GM18498 (cell line): ENCODE measurements at regions not wholly inside any gene's neighbourhood (a gene's known extent, or its start where the extent isn't known, plus 50 kb on each side); places are given as distances from the start of the nearest gene placed in this dataset.
"Not testable (repeated sequence)": the region's sequence is repeated elsewhere in the genome, so short reads cannot be mapped to it uniquely, and the experiment has no call there.

Source experiments
- ATAC-seq: cut with Tn5 transposase; IDR thresholded peaks from one replicate; pipeline ENCODE4 v1.9.1; 2021; ENCODE audit warnings: mild to moderate bottlenecking, moderate library complexity; ENCODE audit not compliant: unreplicated experiment

DNA sequence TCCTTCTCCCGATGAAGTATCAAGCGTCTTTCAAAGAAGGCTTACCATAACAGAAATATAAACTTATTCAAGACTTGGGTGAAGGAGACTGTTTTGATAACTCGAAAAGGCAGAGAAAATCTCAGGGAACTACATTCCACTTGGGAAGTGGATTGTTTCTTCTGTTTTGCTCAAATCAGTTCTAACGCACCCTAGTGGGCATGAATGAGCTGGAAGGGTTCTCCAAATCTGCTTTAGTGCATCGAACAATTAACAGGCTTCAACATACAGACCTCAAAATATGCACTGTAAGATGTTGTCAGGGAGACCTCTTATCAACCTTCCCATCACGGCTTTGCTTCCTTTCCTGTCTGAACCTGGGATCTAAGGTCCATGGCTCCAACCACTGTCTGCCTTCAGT is 392.5 kb downstream of the CD83 start:
- no peak for ATAC-seq

DNA sequence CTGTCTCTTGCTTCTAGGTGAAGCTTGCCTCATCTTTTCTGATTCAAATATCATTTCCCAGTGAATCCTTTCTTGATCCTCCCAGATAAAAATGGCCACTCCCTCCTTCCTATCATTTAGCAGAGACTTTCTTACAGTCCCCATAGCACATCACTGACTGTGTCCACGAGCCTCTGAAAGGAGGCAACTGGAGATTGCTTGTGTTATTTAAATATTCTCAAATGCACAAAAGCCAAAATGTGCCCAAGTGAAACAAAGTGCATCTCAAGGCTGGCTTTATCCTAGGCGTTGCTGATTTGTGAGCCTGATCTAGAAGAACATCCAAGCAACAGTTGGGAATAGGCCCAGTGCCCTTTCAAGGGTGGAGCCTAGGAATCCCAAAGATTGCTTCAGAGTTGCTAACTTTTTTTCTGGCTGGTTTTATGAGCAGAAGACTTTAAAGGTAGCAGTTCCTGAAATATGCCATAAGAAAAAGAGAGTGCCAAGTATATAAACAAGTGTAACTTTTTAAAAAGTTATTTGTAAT is 393.6 kb downstream of the CD83 start:
- no peak for ATAC-seq

DNA sequence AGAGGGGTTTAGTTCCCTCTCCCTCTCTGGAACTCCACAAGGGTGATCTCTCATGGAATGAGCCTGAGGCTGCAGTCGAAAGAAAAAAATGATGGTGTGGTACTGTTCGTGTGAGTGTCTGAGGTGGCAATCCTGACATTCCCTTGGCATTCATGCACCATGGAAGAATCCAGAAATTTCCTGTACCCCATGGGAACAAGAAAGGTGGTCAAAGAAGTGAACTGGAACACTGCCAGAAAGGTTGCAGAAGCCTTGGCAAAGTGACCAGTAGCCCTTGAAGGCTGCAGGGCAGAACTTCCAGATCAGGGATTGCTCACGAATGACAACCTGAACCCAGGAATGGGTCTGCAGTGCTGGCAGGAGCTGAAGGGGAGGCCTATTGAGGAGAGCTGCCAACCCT is 394.7 kb downstream of the CD83 start:
- ATAC-seq, result no peak

DNA sequence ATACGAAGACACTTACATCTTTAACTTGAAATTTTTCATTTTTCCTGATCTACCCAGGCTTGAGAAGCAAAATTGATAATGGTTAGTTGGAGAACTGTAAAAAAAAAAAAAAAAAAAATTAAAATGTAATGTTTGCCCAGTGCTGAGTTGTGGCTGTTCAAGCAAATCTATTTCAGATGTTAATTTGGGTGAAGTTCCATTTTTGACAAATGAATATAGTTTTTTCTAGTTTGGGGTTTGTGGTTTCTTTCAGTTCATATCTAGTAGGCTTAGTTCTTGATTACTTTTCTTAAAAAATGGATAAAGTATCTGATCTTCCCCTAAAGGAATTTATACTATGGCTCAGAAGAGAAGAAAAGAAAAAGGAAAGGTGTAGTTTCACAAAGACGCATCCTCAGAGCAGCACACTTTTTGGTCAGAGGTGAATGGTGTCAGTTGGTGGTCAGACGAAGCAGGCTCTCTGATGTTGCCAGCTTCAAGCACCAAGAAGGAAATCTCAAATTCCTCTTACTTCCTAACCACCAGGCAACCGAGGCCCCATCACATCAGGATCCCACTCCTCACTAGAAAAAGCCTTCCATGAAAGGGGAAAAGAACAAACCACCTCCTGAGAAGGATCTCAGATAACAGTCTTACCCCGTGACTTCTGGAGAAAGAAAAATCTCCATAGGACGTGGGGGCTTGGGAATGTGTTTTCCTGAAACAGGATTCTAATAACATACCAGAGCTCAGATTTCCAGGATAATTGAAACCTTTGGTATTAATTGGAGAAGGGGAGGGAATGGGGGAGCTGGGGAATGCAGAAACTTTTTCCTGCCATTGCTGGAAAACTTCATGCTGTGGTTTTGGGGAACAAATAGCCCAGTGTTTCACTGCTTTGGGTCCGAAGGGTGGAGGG is 396.2 kb downstream of the CD83 start:
- no peak for ATAC-seq

DNA sequence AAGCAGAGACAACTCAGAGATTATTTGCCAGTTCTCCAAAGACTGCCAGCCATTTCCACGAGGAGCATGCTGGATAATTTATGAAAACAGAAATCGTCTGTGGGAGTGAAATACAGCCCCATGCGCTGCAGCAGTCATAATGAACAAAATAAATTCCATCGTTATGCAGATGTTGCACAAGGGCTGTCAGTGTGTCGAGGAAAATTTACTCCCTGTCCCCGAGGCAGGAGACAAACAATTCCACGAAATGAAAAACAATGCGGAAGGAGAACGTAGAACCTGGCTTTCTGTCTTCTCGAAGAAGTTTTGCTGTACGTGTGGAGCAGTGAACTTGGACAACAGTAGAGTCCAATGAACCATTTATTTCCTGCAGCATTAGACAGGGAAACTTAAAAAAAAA is 399.4 kb downstream of the CD83 start:
- no peak for ATAC-seq

DNA sequence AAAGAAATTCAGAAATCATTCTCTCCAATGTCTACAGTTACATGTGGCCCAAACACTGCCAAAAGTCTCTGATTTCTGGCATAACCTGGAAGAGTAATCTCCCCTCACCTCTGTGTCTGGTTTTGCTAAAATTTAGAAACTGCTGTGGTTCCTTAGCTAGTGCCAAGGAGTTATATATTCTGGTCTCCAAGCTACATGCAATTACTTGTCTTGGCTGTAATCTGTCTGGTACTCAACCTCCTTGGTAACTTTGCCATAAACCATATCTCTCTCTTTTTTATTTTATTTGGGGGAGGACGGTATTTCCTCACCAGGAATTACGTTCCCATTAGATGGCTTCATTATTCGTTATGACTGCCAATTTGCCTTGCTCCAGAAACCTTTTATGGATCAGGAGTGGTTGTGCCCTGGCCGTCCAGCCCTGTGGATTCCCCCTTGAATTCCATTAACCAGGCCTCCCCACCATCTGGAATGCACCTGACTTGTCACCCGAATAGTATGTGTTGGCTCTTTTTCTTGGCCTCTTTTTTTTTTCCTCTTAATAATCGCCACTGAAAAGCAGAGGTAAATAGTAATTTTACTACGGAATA is 400.0 kb downstream of the CD83 start:
- ATAC-seq, result no peak

DNA sequence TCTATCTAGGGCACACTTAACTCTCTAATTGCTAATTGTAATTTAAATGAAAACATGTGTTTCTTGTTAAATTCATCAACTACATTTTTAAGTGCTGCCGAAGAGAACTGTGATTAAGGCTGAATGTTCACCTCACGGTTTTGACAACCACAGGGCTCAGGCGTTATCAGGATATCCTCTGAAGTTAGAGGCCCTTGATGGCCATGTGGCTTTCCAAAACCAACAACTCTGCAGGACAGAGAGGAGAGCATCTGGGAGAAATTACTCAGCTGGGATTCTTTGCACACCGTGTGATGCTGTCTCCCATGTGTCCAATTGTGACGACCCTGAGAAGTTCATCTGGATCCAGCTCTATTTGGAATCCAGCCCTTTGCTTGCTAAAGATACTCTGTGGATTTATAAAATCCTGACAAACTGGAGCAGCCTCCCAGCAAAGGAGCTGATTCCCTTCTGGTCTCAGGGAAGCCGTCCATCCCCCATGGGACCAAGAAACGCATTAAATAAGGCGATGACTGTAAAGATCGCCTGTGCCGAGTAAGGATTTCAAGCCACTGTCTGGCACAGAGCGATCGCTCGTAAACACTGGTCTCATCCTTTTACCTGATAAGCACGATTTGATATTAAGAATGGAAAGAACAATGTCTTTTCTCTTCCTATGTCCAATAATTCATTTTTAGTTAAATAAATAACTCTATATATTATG is 401.1 kb downstream of the CD83 start:
- ATAC-seq, result no peak

DNA sequence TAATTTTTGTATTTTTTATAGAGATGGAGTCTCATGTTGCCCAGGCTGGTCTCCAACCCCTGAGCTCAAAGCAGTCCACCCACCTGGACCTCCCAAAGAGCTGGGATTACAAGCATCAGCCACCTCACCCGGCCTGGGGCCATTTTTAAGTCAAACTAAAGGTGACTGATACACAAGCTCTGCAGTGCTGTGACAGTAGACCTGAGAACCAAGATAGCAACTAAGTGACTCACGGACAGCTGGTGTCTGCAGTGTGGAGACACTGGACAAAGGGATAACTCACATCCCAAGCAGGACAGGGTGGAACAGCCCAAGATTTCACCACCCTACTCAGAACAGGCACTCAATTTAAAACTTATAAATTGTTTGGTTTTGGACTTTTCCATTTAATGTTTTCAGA is 402.5 kb downstream of the CD83 start:
- ATAC-seq, result no peak

DNA sequence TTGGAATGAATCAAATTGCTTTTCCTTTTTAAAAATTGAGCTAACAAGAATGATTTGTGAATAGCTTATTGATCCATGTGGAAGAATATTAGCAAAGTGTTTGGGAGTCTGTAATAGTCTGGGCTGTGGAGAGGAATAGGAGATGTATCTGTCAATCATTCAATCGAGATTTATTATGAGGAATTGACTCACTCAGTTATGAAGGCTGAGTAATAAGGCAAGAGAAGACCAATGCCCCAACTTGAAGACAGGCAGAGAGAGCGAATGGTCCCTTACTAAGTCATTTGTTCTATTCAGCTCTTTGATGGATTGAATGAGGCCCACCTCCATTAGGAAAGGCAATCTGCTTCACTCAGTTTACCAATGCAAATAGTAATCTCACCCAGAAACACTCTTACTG is 403.0 kb downstream of the CD83 start:
- no peak for ATAC-seq

DNA sequence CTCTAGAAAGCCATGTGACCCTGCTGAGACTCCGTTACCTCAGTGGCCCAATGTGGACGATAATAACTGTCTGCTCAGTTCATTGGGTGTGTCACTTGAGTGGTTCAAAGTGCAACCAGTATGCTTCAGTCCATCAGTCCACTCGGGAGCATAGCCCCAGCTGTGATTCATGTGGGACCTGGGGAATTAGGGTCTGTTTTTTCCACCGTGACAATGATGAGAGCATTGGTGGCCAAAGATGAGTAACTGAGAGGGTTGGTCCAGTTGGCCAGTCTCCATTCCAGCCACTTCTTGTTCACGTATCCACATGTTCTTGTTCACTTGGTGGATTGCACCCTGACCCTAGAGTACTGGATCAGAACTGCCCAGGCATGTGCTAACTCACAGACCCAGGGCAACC is 403.6 kb downstream of the CD83 start:
- ATAC-seq, result no peak

DNA sequence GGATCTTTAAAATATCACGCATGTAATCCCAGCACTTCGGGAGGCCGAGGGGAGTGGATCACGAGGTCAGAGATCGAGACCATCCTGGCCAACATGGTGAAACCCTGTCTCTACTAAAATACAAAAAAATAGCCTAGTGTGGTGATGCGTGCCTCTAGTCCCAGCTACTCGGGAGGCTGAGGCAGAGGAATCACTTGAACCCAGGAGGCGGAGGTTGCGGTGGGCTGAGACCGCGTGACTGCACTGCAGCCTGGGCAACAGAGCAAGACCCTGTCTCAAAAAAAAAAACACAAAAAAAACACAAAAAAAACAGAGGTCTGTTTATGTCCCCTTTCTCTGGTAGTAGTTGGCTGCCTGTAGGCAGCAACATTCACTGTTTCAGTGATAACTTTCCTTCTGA is 404.3 kb downstream of the CD83 start:
- not testable (repeated sequence) for ATAC-seq

DNA sequence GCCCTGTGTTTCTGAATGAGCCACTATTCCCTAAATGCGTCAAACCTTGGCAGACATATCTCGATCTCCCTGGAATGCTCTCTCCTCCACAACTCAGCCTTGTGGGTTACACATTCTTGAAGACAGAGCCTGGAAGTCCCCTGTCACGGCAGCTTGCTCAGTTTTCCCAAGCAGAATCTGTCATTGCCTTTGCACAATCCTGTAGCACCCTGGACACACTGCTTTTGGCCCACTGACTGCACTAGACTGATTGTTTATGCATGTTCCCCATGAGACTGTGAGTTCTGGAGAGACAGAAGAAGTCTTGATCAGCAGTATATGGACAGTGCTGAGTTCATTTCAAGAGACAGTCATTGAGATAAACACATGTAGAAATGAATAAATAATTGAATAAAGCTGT is 406.7 kb downstream of the CD83 start:
- ATAC-seq, result no peak

DNA sequence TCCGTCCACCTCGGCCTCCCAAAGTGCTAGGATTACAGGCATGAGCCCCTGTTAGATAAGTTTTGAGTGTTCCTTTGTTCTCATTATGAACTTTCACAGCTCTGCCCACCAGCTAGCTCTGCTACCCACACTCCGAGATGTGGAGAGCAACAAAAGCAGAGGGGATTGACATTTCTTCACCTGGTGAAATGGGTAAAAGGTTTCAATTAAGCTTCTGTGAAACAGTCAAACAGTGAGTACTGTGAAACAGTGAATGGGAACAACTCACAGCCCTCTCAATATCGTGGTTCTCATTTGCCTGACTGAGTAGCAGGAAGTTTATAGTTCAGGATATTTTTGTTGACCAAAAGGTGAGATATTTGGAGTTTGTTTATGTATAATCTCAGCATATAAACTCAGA is 412.8 kb downstream of the CD83 start:
- no peak for ATAC-seq

DNA sequence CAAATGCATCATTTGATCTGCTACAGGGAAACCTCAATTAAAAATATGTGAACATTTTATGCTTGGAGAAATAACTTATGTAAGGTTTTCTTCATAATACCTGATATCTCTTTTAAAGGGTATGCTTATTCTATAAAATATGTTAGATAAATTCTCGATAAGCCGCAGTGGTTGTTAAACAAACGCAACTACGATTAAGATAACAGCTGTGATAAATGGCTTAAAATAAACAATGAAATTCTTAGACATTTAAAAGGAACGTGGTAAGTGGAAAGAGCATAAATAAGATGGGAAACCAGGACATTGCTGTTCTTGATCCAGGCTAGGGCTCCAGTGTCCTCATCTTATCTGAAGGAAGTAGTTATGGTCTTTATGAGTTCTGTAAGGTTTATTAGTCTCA is 415.9 kb downstream of the CD83 start:
- ATAC-seq, result no peak

DNA sequence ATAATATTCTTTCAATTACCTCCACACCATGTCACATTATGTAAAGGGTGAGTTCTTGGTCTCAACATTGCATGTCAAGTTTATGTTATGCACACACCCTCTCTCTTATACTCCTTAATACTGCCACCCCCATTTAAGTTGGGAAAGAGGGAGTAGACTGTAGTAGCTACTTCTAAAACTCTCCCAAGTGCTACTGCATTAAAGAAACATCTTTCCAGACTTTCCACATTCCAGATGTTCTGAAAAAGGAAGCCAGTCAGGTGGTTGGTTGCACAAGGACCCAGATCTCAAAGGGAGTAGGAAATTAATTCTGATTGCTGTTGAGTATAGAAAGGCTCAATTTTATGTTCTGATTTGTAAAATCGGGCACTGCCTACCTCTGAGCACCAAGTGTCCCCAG is 419.5 kb downstream of the CD83 start:
- no peak for ATAC-seq

DNA sequence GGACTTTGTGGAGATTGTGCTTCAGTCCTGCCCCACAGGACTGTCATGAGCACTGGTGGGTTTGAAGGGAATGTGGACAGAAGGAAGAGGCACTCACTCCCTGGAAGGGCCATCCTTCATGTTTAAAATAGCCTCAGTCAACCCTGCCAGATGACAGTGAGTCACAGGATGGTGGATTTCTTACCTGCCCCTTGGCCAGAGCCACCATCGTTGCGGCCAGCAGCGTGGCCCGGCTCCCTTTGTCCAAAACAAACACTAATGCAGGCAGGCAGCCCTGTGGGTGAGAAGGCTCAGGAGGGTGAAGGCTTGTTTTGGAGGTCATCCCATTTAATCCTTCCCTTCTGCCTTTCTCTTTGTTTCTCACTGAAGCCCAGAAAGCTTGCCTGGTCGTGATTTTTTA is 422.7 kb downstream of the CD83 start:
- no peak for ATAC-seq

DNA sequence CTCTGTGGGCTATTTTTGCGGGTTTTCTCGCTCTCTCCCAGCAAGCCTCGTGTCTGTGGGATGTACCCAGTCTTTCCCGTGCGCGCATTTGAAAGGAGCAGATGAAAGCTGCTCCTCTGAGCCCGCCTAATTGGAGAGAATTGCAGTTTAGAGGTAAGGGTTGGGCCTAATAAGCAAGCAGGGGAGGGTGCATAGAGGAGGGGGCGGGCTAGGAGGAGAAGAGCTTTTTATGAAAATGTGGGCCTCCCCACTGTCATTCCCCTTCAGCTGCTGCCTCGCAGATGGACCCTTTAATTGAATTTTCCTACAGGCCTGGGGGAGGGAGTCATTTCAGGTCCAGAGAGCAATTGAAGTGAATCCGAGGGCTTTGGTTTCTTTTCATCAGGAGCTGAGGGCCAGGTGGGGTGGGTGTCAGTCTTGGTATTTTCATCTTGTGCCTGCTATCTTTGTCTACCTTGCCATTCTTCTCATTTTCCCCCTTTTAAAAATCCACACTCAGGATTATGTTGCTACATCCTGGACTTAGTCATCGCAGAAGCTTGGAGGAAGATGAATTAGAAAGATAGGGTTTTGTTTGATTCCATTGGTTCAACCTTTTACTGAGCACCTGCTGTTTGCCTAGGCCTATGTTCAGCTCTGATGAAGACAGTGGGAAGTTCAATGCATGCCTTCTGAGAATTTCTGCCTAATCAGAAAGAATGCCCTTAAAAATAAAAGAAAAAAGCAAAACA is 423.4 kb downstream of the CD83 start:
- no peak for ATAC-seq

DNA sequence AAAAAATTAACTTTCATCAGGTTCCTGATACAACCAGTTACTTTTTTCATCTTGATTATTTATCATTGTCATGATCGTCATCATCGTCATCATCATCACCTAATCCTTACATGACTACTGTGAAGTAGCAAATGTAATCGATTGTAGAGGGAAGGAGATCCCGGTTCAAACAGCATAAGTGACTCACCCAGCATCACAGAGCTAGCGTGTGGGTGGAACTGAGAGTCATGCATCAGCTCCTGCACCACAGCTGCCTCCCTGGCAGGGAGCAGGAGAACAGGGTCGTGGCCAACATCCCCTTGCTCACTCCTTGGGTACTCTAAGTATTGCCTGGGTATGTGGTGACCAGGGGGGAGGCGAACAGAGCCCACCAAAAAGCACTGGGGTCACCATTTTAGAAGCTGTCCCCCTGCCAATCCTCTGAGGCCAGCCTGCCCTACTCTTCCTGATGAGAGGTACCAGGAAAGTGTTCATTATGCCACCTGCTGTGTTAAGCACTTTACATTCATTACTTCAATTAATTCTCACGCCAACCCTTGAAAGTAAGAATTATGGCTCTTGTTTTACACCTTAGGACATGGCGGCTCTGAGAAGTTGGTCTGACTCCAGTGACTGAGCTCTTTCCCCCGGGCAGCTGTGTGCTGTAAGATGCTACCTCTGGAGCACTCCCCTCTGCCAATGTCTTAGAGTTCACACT is 425.2 kb downstream of the CD83 start:
- peak; percentile 68 for ATAC-seq

DNA sequence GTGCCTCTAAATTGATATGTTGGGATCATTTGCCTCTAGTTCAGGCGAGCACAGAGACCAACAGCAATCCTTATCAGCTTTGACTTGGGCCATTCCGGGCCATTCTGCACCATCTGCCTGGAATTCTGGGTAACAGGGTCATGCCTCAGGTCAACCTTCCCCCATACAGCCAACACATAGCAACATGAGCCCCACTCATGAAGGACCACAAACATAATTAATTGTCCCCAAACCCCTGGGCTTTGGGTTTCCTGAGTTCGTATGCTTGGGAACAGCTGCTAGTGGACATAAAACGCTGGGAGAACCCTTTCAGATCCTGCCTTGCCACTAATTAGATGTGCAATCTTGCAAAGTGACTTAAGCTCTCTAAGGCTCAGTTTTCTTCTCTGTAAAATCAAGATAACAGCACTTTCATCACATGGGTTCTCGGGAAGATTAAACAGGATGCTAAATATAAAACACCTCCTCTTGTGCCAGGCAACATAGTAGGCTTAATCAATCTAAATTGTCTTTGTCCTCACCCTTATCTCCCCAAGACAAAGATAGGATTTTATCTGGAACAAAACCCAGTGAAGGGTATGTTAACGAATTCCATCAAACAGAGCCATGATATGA is 426.5 kb downstream of the CD83 start:
- no peak for ATAC-seq

DNA sequence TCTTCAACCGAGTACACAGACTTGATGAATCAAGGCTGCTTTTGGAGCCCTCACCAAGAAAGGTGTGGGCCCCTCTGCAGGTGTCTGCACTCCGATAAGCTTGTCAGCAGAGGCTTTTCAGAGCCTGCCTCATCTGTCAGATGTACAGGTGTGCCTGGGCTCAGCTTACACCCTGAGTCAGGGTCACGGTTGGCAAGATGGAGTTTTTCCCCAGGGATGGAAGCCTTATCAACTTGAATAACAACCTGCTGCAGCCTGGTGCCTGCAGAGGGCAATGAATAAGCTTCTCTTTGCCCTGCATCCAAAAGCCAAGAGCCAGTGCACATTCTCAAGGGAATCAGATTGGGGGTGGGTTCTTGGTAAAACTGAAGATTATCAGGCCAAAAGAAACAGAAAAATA is 427.1 kb downstream of the CD83 start:
- no peak for ATAC-seq
